IMR-90 (cell line): ENCODE measurements at regions not wholly inside any gene's neighbourhood (a gene's known extent, or its start where the extent isn't known, plus 50 kb on each side); places are given as distances from the start of the nearest gene placed in this dataset.

Source experiments
- ATAC-seq: fragments of 200-7000 bp; cut with Tn5 transposase; 2 replicates; pipeline ENCODE4 v1.9.1; 2020; ENCODE audit warnings: low read depth, mild to moderate bottlenecking, moderate library complexity
- BruUV-seq: library from RNA; stranded (reverse); fragments of 400-500 nt; replicated peaks from 2 replicates; lab custom pipeline; 2021; lab: Mats Ljungman, UMichigan
- CTCF ChIA-PET: fragments of 300-600 bp; formaldehyde crosslinking; extraction: SDS; loops from one replicate; lab custom pipeline; 2021; ENCODE audit warnings: antibody characterized with exemption; lab: Yijun Ruan, JAX
- POLR2A ChIA-PET: fragments of 300-600 bp; sonication (Branson Sonifier 250); formaldehyde crosslinking; loops from one replicate; lab custom pipeline; 2022; ENCODE audit warnings: antibody characterized with exemption; ENCODE audit not compliant: unreplicated experiment; lab: Charles Lee
- DNase-seq: peaks from one replicate; pipeline ENCODE4 v3.0.0; 2013
- H2AFZ ChIP-seq: replicated peaks from 2 replicates; pipeline ENCODE3; 2013; ENCODE audit warnings: low read length, mild to moderate bottlenecking; ENCODE audit not compliant: poor library complexity
- H2AK5ac ChIP-seq: 2 replicates; pipeline ENCODE4 v1.6.1; 2013; ENCODE audit warnings: low read depth, low read length, inconsistent platforms
- H2AK9ac ChIP-seq: replicated peaks from 2 replicates; pipeline ENCODE3; 2013; ENCODE audit warnings: mild to moderate bottlenecking, low read depth, low read length, moderate library complexity; ENCODE audit not compliant: poor library complexity
- H2BK120ac ChIP-seq: 2 replicates; pipeline ENCODE4 v1.6.1; 2013; ENCODE audit warnings: low read depth, low read length, inconsistent platforms
- H2BK15ac ChIP-seq: 3 replicates; pipeline ENCODE4 v1.6.1; 2013; ENCODE audit warnings: low read depth, low read length, inconsistent platforms
- H2BK20ac ChIP-seq: 2 replicates; pipeline ENCODE4 v1.6.1; 2013; ENCODE audit warnings: low read depth, mild to moderate bottlenecking, inconsistent platforms, low read length, moderate library complexity
- H2BK5ac ChIP-seq: 2 replicates; pipeline ENCODE4 v1.6.1; 2013; ENCODE audit warnings: mild to moderate bottlenecking, low read depth, low read length, inconsistent platforms; ENCODE audit not compliant: poor library complexity, severe bottlenecking
- H3K14ac ChIP-seq: replicated peaks from 2 replicates; pipeline ENCODE4 v1.6.1; 2013; ENCODE audit warnings: low read depth, low read length, inconsistent platforms
- H3K18ac ChIP-seq: 2 replicates; pipeline ENCODE4 v1.6.1; 2013; ENCODE audit warnings: low read depth, low read length, control low read depth
- H3K23ac ChIP-seq: 2 replicates; pipeline ENCODE4 v1.6.1; 2013; ENCODE audit warnings: low read depth, low read length, inconsistent platforms
- H3K27ac ChIP-seq: 2 replicates; pipeline ENCODE4 v1.5.1; 2013; ENCODE audit warnings: mild to moderate bottlenecking, control low read depth, low read length; ENCODE audit not compliant: insufficient read depth
- H3K27me3 ChIP-seq: 2 replicates; pipeline ENCODE4 v1.6.1; 2013; ENCODE audit warnings: low read length; ENCODE audit not compliant: control insufficient read depth, insufficient read depth
- H3K36me3 ChIP-seq: 2 replicates; pipeline ENCODE4 v1.6.1; 2013; ENCODE audit warnings: low read length, mixed read lengths; ENCODE audit not compliant: control insufficient read depth, insufficient read depth
- H3K4ac ChIP-seq: 2 replicates; pipeline ENCODE4 v1.6.1; 2013; ENCODE audit warnings: low read depth, low read length, inconsistent platforms
- H3K4me1 ChIP-seq: 2 replicates; pipeline ENCODE4 v1.6.1; 2013; ENCODE audit warnings: low read length, mixed read lengths; ENCODE audit not compliant: control insufficient read depth, insufficient read depth
- H3K4me2 ChIP-seq: 2 replicates; pipeline ENCODE4 v1.6.1; 2013; ENCODE audit warnings: low read depth, mild to moderate bottlenecking, control low read depth, low read length, moderate library complexity
- H3K4me3 ChIP-seq: 2 replicates; pipeline ENCODE4 v1.5.1; 2013; ENCODE audit warnings: low read depth, mild to moderate bottlenecking, control low read depth, low read length, moderate library complexity; ENCODE audit not compliant: insufficient read depth
- H3K56ac ChIP-seq: 2 replicates; pipeline ENCODE4 v1.6.1; 2013; ENCODE audit warnings: low read length, inconsistent platforms; ENCODE audit not compliant: insufficient read depth; ENCODE audit errors: extremely low read depth
- H3K79me1 ChIP-seq, 2 experiments: 2 replicates each; pipeline ENCODE4 v1.6.1; 2013; ENCODE audit warnings: low read length in 2 of 2, inconsistent platforms in 1 of 2, low read depth in 1 of 2
- H3K9ac ChIP-seq: 2 replicates; pipeline ENCODE4 v1.6.1; 2013; ENCODE audit warnings: low read depth, low read length, control low read depth
- H3K9me1 ChIP-seq: 2 replicates; pipeline ENCODE4 v1.6.1; 2013; ENCODE audit warnings: low read length, inconsistent platforms; ENCODE audit not compliant: insufficient read depth
- H3K9me3 ChIP-seq: 2 replicates; pipeline ENCODE4 v1.6.1; 2013; ENCODE audit warnings: low read length; ENCODE audit not compliant: control insufficient read depth, insufficient read depth
- H4K20me1 ChIP-seq: 2 replicates; pipeline ENCODE4 v1.6.1; 2013; ENCODE audit warnings: low read length, inconsistent platforms; ENCODE audit not compliant: insufficient read depth
- H4K5ac ChIP-seq: 2 replicates; pipeline ENCODE4 v1.6.1; 2013; ENCODE audit warnings: mild to moderate bottlenecking, low read depth, low read length, control low read depth
- H4K8ac ChIP-seq, 2 experiments: 2 replicates each; pipeline ENCODE4 v1.6.1; 2013; ENCODE audit warnings: low read depth in 2 of 2, low read length in 2 of 2, control low read depth in 1 of 2, inconsistent platforms in 1 of 2
- H4K91ac ChIP-seq: 2 replicates; pipeline ENCODE4 v1.6.1; 2013; ENCODE audit warnings: low read depth, low read length, inconsistent platforms; ENCODE audit not compliant: insufficient read depth
- BHLHE40 ChIP-seq: fragments of 150-350 bp; IDR thresholded peaks from 2 replicates; pipeline ENCODE4 v1.6.1; 2016; ENCODE audit warnings: mild to moderate bottlenecking, low read depth, low read length
- CEBPB ChIP-seq: IDR thresholded peaks from 2 replicates; pipeline ENCODE4 v1.6.1; 2012; ENCODE audit warnings: low read depth, low read length, improper control_type of control experiment
- CHD1 ChIP-seq: IDR thresholded peaks from 2 replicates; pipeline ENCODE4 v1.6.1; 2012; ENCODE audit warnings: low read depth, low read length, improper control_type of control experiment
- ELK1 ChIP-seq: fragments of 150-350 bp; IDR thresholded peaks from 2 replicates; pipeline ENCODE4 v1.6.1; 2016; ENCODE audit warnings: low read depth, mild to moderate bottlenecking, low read length, moderate library complexity, borderline replicate concordance
- FOS ChIP-seq: fragments of 150-350 bp; IDR thresholded peaks from 2 replicates; pipeline ENCODE4 v1.6.1; 2016; ENCODE audit warnings: low read depth, low read length
- MAFK ChIP-seq: IDR thresholded peaks from 2 replicates; pipeline ENCODE4 v1.6.1; 2012; ENCODE audit warnings: low read depth, low read length, improper control_type of control experiment
- MAZ ChIP-seq: IDR thresholded peaks from 2 replicates; pipeline ENCODE4 v1.6.1; 2012; ENCODE audit warnings: low read depth, mild to moderate bottlenecking, low read length, improper control_type of control experiment, moderate library complexity, borderline replicate concordance
- MXI1 ChIP-seq: IDR thresholded peaks from 2 replicates; pipeline ENCODE4 v1.6.1; 2012; ENCODE audit warnings: low read depth, mild to moderate bottlenecking, low read length, moderate library complexity, borderline replicate concordance
- NFE2L2 ChIP-seq: fragments of 150-350 bp; IDR thresholded peaks from 2 replicates; pipeline ENCODE4 v1.6.1; 2016; ENCODE audit warnings: low read depth, mild to moderate bottlenecking, low read length
- POLR2A ChIP-seq: IDR thresholded peaks from 2 replicates; pipeline ENCODE4 v1.6.1; 2012; ENCODE audit warnings: mild to moderate bottlenecking, low read depth, low read length
- RAD21 ChIP-seq: IDR thresholded peaks from 2 replicates; pipeline ENCODE4 v1.6.1; 2012; ENCODE audit warnings: low read length, improper control_type of control experiment
- RCOR1 ChIP-seq: IDR thresholded peaks from 2 replicates; pipeline ENCODE4 v1.6.1; 2012; ENCODE audit warnings: mild to moderate bottlenecking, low read length, improper control_type of control experiment; ENCODE audit not compliant: insufficient replicate concordance
- RFX5 ChIP-seq: IDR thresholded peaks from 2 replicates; pipeline ENCODE4 v1.8.0; 2012; ENCODE audit warnings: low read depth, mild to moderate bottlenecking, low read length, moderate library complexity
- SMC3 ChIP-seq: fragments of 150-350 bp; IDR thresholded peaks from 2 replicates; pipeline ENCODE4 v1.6.1; 2016; ENCODE audit warnings: low read depth, mild to moderate bottlenecking, antibody characterized with exemption, low read length, moderate library complexity
- WGBS, 2 experiments: methylation state at CpG; one replicate each; pipeline versions ENCODE4 v1.1.5 to v1.1.7; 2013; ENCODE audit warnings: missing lambda C conversion rate in 2 of 2; ENCODE audit not compliant: insufficient read length in 1 of 2; ENCODE audit errors: extremely low coverage in 2 of 2; 5-methylcytosine and 5-hydroxymethylcytosine counted together
- dilution Hi-C: fragments of 300-500 bp; cut with HindIII; formaldehyde crosslinking; loops from one replicate; pipeline ENCODE4 v1.14.3; 2018; ENCODE audit warnings: low sequenced_read_pairs; ENCODE audit not compliant: unreplicated experiment
- in situ Hi-C: fragments of 300-500 bp; cut with MboI; formaldehyde crosslinking; loops from 3 replicates; pipeline ENCODE4 v1.14.3; 2019; ENCODE audit warnings: low sequenced_read_pairs, inconsistent platforms, mixed read lengths
- intact Hi-C: fragments of 100-400 bp; cut with micrococcal nuclease; formaldehyde crosslinking; loops from 2 replicates; pipeline ENCODE4 v1.10.0; 2022
- TF ChIP-seq, protein P1 (sequence below): conservative IDR thresholded peaks from 2 replicates; pipeline ENCODE4 v1.5.1; 2012; ENCODE audit warnings: mild to moderate bottlenecking, low read depth, low read length, improper control_type of control experiment
- TF ChIP-seq, protein P2 (sequence below): fragments of 150-350 bp; IDR thresholded peaks from 2 replicates; pipeline ENCODE4 v1.6.1; 2017; ENCODE audit warnings: mild to moderate bottlenecking, antibody characterized with exemption, low read length, low read depth

DNA sequence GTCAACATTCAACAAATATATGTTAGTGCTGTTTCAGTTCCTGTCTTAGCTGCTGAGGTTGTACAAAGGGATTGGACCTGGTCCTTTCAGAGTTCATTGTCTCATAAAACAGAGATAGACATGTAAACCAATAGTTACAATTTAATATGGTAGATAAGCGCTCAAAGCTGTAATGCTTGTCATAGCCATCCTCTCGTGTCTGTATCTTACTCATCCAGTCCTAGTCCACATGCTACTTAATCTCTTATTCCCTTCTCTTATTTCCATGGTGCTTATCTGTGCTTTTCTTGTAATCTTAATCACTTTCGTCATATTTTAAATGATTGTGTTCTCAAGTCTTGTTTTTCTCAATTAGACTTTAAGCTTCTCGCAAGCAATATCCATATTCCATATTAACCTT lies 185.2 kb upstream of the OBI1 start:
- intact Hi-C loops (no loop called here), dilution Hi-C loops (no loop called here)
- no peak overlapping the region for H3K23ac ChIP-seq

More for the DNA sequence above, 185.2 kb upstream of the OBI1 start:
- Histone ChIP-seq H3K79me1 (no peaks in the 10 kb centered on the region), H3K4me1 (no peaks in the 10 kb centered on the region), H3K4me2 (no peak overlapping the region), H3K36me3 (no peaks in the 10 kb centered on the region), H3K27ac (no peak overlapping the region), H3K9me3 (peaks cover 3% of the 10 kb centered on the region; the same call in 1 of the 2 replicates), H2AFZ (no peak overlapping the region), H4K5ac (no peak overlapping the region), H3K18ac (no peak overlapping the region), H2BK15ac (no peak overlapping the region), H2BK5ac (no peak overlapping the region), H3K9ac (no peak overlapping the region), H3K4ac (no peak overlapping the region), H3K14ac (no peak overlapping the region), H2BK120ac (no peak overlapping the region), H3K27me3 (no peaks in the 10 kb centered on the region), H2BK20ac (no peak overlapping the region), H3K9me1 (no peaks in the 10 kb centered on the region), H4K91ac (no peak overlapping the region), H3K4me3 (no peak overlapping the region), H2AK9ac (no peak overlapping the region), H3K56ac (no peak overlapping the region), H2AK5ac (no peak overlapping the region), H4K8ac (no peak overlapping the region), H4K20me1 (no peaks in the 10 kb centered on the region)
- POLR2A ChIA-PET: no interaction called here
- ATAC-seq (no peak), DNase-seq (no peak)
- CTCF ChIA-PET: no interaction called here
- no TSS peak for BruUV-seq
- TF ChIP-seq RAD21 (no peak), MAFK (no peak), SMC3 (no peak), FOS (no peak), NFE2L2 (no peak), POLR2A (no peak), CHD1 (no peak), MAZ (no peak), ELK1 (no peak), RCOR1 (no peak), CEBPB (no peak), RFX5 (no peak), MXI1 (no peak), BHLHE40 (no peak)
- TF ChIP-seq, protein P1, sequence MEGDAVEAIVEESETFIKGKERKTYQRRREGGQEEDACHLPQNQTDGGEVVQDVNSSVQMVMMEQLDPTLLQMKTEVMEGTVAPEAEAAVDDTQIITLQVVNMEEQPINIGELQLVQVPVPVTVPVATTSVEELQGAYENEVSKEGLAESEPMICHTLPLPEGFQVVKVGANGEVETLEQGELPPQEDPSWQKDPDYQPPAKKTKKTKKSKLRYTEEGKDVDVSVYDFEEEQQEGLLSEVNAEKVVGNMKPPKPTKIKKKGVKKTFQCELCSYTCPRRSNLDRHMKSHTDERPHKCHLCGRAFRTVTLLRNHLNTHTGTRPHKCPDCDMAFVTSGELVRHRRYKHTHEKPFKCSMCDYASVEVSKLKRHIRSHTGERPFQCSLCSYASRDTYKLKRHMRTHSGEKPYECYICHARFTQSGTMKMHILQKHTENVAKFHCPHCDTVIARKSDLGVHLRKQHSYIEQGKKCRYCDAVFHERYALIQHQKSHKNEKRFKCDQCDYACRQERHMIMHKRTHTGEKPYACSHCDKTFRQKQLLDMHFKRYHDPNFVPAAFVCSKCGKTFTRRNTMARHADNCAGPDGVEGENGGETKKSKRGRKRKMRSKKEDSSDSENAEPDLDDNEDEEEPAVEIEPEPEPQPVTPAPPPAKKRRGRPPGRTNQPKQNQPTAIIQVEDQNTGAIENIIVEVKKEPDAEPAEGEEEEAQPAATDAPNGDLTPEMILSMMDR: no peak
- TF ChIP-seq, protein P2, sequence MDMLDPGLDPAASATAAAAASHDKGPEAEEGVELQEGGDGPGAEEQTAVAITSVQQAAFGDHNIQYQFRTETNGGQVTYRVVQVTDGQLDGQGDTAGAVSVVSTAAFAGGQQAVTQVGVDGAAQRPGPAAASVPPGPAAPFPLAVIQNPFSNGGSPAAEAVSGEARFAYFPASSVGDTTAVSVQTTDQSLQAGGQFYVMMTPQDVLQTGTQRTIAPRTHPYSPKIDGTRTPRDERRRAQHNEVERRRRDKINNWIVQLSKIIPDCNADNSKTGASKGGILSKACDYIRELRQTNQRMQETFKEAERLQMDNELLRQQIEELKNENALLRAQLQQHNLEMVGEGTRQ: no peak
- in situ Hi-C loops: no loop called here
- WGBS, 2 experiments: no CpG with 5 or more reads among the region's 4 CpGs
